IPS-18c (cell line): ENCODE measurements at regions not wholly inside any gene's neighbourhood (a gene's known extent, or its start where the extent isn't known, plus 50 kb on each side); places are given as distances from the start of the nearest gene placed in this dataset.

Experiments
- H3K4me3 ChIP-seq: 2 replicates; pipeline ENCODE4 v1.7.0; 2013; ENCODE audit warnings: low read depth, mild to moderate bottlenecking, low read length, moderate library complexity; ENCODE audit not compliant: insufficient read depth
- H3K9me3 ChIP-seq: one replicate; pipeline ENCODE4 v1.6.1; 2013; ENCODE audit warnings: mild to moderate bottlenecking, low read length, moderate library complexity; ENCODE audit not compliant: control insufficient read depth, insufficient read depth

GRCh38 chr7:15985587-15986384, 299.3 kb upstream of the MEOX2 start:
- Histone ChIP-seq H3K4me3 (no peak overlapping the region), H3K9me3 (no peaks in the 10 kb centered on the region)

- Histone ChIP-seq H3K9me3 (no peaks in the 10 kb centered on the region), H3K4me3 (no peak overlapping the region)
Observed at GRCh38 chr7:15977663-15978062, 291.2 kb upstream of the MEOX2 start.

GRCh38 chr7:15972862-15973275, 286.4 kb upstream of the MEOX2 start:
- no peaks in the 10 kb centered on the region for H3K9me3 ChIP-seq

GRCh38 chr7:15967551-15967950, 281.1 kb upstream of the MEOX2 start:
- H3K4me3 ChIP-seq, result no peak overlapping the region
- H3K9me3 ChIP-seq, result no peaks in the 10 kb centered on the region

More at GRCh38 chr7:15972862-15973275, 286.4 kb upstream of the MEOX2 start:
- no peak overlapping the region for H3K4me3 ChIP-seq

GRCh38 chr7:15967121-15967520, 280.6 kb upstream of the MEOX2 start:
- no peak overlapping the region for H3K4me3 ChIP-seq
- no peaks in the 10 kb centered on the region for H3K9me3 ChIP-seq

GRCh38 chr7:15963206-15963605, 276.7 kb upstream of the MEOX2 start:
- Histone ChIP-seq H3K9me3 (no peaks in the 10 kb centered on the region), H3K4me3 (no peak overlapping the region)

- Histone ChIP-seq H3K9me3 (no peaks in the 10 kb centered on the region), H3K4me3 (no peak overlapping the region)
Observed at GRCh38 chr7:15954671-15955354, 268.3 kb upstream of the MEOX2 start.

- Histone ChIP-seq H3K4me3 (no peak overlapping the region), H3K9me3 (no peaks in the 10 kb centered on the region)
Observed at GRCh38 chr7:15950299-15950698, 263.8 kb upstream of the MEOX2 start.

- no peak overlapping the region for H3K4me3 ChIP-seq
- H3K9me3 ChIP-seq, result no peaks in the 10 kb centered on the region
Observed at GRCh38 chr7:15947754-15948153, 261.3 kb upstream of the MEOX2 start.

GRCh38 chr7:15938115-15938514, 251.6 kb upstream of the MEOX2 start:
- no peak overlapping the region for H3K4me3 ChIP-seq
- no peaks in the 10 kb centered on the region for H3K9me3 ChIP-seq

- no peaks in the 10 kb centered on the region for H3K9me3 ChIP-seq
- no peak overlapping the region for H3K4me3 ChIP-seq
Observed at GRCh38 chr7:15937571-15937970, 251.1 kb upstream of the MEOX2 start.

- H3K4me3 ChIP-seq, result no peak overlapping the region
Observed at GRCh38 chr7:15936991-15937390, 250.5 kb upstream of the MEOX2 start.

GRCh38 chr7:15932318-15932717, 245.8 kb upstream of the MEOX2 start:
- Histone ChIP-seq H3K4me3 (no peak overlapping the region), H3K9me3 (no peaks in the 10 kb centered on the region)

More at GRCh38 chr7:15936991-15937390, 250.5 kb upstream of the MEOX2 start:
- H3K9me3 ChIP-seq, result no peaks in the 10 kb centered on the region

GRCh38 chr7:15929411-15929810, 242.9 kb upstream of the MEOX2 start:
- H3K4me3 ChIP-seq, result no peak overlapping the region
- H3K9me3 ChIP-seq, result no peaks in the 10 kb centered on the region

GRCh38 chr7:15925608-15926007, 239.1 kb upstream of the MEOX2 start:
- H3K9me3 ChIP-seq, result no peaks in the 10 kb centered on the region
- no peak overlapping the region for H3K4me3 ChIP-seq

- no peaks in the 10 kb centered on the region for H3K9me3 ChIP-seq
- H3K4me3 ChIP-seq, result no peak overlapping the region
Observed at GRCh38 chr7:15924910-15925309, 238.4 kb upstream of the MEOX2 start.

- no peaks in the 10 kb centered on the region for H3K9me3 ChIP-seq
- H3K4me3 ChIP-seq, result no peak overlapping the region
Observed at GRCh38 chr7:15922002-15922401, 235.5 kb upstream of the MEOX2 start.

- Histone ChIP-seq H3K9me3 (no peaks in the 10 kb centered on the region), H3K4me3 (no peak overlapping the region)
Observed at GRCh38 chr7:15921576-15921975, 235.1 kb upstream of the MEOX2 start.
